Breast epithelium (tissue), 4 donors: ENCODE measurements at regions not wholly inside any gene's neighbourhood (a gene's known extent, or its start where the extent isn't known, plus 50 kb on each side); places are given as distances from the start of the nearest gene placed in this dataset.
"Not testable (repeated sequence)": the region's sequence is repeated elsewhere in the genome, so short reads cannot be mapped to it uniquely, and the experiment has no call there.

Experiments used
- DNase-seq, 2 donors: peaks; one replicate each; pipeline ENCODE4 v3.0.0-alpha.2; 2019; ENCODE audit warnings: low spot score in 2 of 2
- H3K27ac ChIP-seq, 2 donors: fragments of 200-600 bp; sonication (generic) in 1 of 2; one replicate each; pipeline ENCODE4 v1.5.1; 2016 to 2019; ENCODE audit warnings: mild to moderate bottlenecking in 1 of 2
- H3K27me3 ChIP-seq, 2 donors: fragments of 200-600 bp; sonication (generic) in 1 of 2; one replicate each; pipeline versions ENCODE4 v1.5.1 to v1.6.0; 2017 to 2019; ENCODE audit warnings: control low read depth in 1 of 2, mild to moderate bottlenecking in 1 of 2
- H3K36me3 ChIP-seq: fragments of 200-600 bp; one replicate; pipeline ENCODE4 v1.5.1; 2019
- H3K4me1 ChIP-seq, 2 donors: fragments of 200-600 bp; sonication (generic); one replicate each; pipeline ENCODE4 v1.5.1; 2016 to 2019; ENCODE audit warnings: control low read depth in 1 of 2
- H3K4me3 ChIP-seq, 3 donors: fragments of 200-600 bp; sonication (generic); 1 replicate in 2 of 3; 2 replicates in 1 of 3; pipeline ENCODE4 v1.5.1; 2016 to 2019; ENCODE audit warnings: mild to moderate bottlenecking in 3 of 3, moderate library complexity in 2 of 3
- H3K9me3 ChIP-seq, 2 donors: fragments of 200-600 bp; sonication (generic) in 1 of 2; one replicate each; pipeline ENCODE4 v1.5.1; 2016 to 2019; ENCODE audit warnings: control low read depth in 1 of 2
- intact Hi-C: fragments of 100-400 bp; cut with DNase I; formaldehyde crosslinking; loops from one replicate; pipeline ENCODE4 v1.15.1; 2023; ENCODE audit warnings: low total_unique reads

DNA sequence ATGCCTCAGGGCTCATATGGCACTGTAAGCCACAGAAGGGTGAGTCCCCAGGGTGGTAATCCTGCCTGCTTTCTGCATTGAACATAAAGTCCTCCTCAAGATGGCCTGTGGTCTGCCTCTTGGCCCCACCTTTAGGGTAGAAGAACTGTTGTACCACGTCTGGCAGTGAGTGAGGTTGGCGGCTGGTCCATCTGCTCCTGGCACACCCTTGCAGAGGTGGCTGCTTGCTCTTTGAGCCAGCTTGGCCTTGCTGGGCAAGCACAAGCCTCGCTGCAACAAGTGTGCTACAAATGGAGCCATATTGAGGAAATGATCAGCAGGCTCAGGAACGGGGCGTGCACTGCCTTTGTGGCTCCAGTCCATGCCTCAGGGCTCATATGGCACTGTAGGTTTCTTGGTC lies 1524.0 kb upstream of the USP9Y start:
- intact Hi-C loops, H3K27ac ChIP-seq, H3K27me3 ChIP-seq, DNase-seq, H3K9me3 ChIP-seq, H3K4me1 ChIP-seq, H3K36me3 ChIP-seq, H3K4me3 ChIP-seq: not testable (repeated sequence)

DNA sequence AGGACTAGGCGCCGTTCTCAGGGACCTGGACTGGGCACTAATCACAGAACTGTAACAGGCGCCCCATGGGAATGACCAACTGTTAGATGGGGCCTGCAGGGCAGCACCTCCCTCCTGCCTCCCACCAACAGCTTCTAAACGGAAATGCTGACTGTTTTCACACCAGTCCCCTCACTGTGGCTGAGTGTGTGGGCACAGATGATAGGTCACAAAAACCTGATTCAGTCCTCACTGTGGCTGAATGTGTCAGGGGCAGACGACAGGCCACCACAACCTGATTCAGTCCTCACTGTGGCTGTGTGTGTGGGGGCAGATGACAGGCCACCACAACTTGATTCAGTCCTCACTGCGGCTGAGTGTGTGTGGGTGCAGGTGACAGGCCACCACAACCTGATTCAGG lies 1499.9 kb upstream of the USP9Y start:
- H3K36me3 ChIP-seq, H3K27me3 ChIP-seq, H3K4me3 ChIP-seq, H3K9me3 ChIP-seq, DNase-seq, H3K4me1 ChIP-seq, H3K27ac ChIP-seq, intact Hi-C loops: not testable (repeated sequence)

DNA sequence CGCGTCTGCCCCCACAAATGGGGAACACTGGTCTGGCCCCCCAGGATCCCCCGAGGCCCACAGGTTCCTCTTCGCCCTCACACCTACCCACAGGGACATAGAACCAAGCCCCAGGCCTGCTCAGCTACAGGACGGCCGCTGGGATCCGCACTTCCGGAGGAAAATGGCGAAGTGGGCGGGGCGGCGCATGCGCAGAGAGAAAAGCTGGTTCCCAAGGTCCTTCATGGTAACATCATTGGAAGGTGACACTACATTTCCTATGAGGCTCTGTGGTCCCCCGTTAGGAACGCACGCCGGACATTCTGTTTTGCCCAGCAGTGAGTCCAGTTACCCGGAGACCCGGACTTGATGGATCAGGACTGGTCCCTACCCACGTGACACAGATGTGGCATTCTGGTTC lies 1486.2 kb upstream of the USP9Y start:
- H3K27ac ChIP-seq, H3K9me3 ChIP-seq, H3K27me3 ChIP-seq, H3K4me1 ChIP-seq, H3K36me3 ChIP-seq, intact Hi-C loops, DNase-seq: not testable (repeated sequence)
- H3K4me3 ChIP-seq = peak overlapping the region in 1 of 3 donors; percentile 29
